GM12892 (cell line): ENCODE measurements at regions not wholly inside any gene's neighbourhood (a gene's known extent, or its start where the extent isn't known, plus 50 kb on each side); places are given as distances from the start of the nearest gene placed in this dataset.

ENCODE experiments used
- POLR2A ChIP-seq: IDR thresholded peaks from 2 replicates; pipeline ENCODE4 v1.6.1; 2011; ENCODE audit warnings: low read depth, low read length, control low read depth
- POLR2AphosphoS5 ChIP-seq: IDR thresholded peaks from 2 replicates; pipeline ENCODE4 v1.6.1; 2011; ENCODE audit warnings: low read depth, low read length, control low read depth

DNA sequence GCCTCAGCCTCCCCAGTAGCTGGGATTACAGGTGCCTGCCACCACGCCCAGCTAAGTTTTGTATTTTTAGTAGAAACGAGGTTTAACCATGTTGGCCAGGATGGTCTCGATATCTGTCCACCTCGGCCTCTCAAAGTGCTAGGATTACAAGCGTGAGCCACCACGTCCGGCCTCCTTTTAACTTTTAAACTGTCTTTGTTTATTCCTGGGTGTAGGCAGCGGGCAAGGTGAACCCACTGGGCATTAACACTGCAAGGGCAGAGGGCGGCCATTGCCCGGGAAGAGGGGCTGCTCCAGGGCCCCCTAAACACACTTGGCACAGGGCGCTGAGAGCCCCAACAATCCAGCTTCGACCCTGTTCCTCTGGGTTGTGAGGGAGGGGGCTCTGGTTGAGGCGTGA, 693.6 kb downstream of the BRD1 start:
- TF ChIP-seq POLR2A (no peak), POLR2AphosphoS5 (no peak)
